Kasumi-1 (cell line): ENCODE measurements at regions not wholly inside any gene's neighbourhood (a gene's known extent, or its start where the extent isn't known, plus 50 kb on each side); places are given as distances from the start of the nearest gene placed in this dataset.
A peak's percentile ranks its signal among the peaks of the same experiment; 100 is the strongest.
"Not testable (repeated sequence)": the region's sequence is repeated elsewhere in the genome, so short reads cannot be mapped to it uniquely, and the experiment has no call there.

ENCODE experiments used
- DNase-seq, 2 experiments: peaks; one replicate each; lab custom pipeline; 2025; lab: John Stamatoyannopoulos, UW

- no peak for DNase-seq
These were observed 158.9 kb downstream of the HINT1 start for GRCh38 chr5:131005963-131006684.

- no peak for DNase-seq
These were observed 163.5 kb downstream of the HINT1 start for GRCh38 chr5:131001507-131001906.

- DNase-seq, result no peak
These were observed 164.8 kb downstream of the HINT1 start for GRCh38 chr5:131000289-131000688.

- DNase-seq, result not testable (repeated sequence)
These were observed 168.3 kb downstream of the HINT1 start for GRCh38 chr5:130996720-130997119.

- DNase-seq, result no peak
These were observed 169.2 kb downstream of the HINT1 start for GRCh38 chr5:130995851-130996250.

GRCh38 chr5:130995254-130995515 lies 169.9 kb downstream of the HINT1 start:
- no peak for DNase-seq

GRCh38 chr5:130994496-130995253 lies 170.4 kb downstream of the HINT1 start:
- DNase-seq, result no peak

- DNase-seq, result no peak
These were observed 172.4 kb downstream of the HINT1 start for GRCh38 chr5:130992621-130993020.

GRCh38 chr5:130992095-130992494 lies 173.0 kb downstream of the HINT1 start:
- DNase-seq, result no peak

GRCh38 chr5:130985776-130986175 lies 179.3 kb downstream of the HINT1 start:
- DNase-seq, result no peak

GRCh38 chr5:130981663-130982062 lies 183.4 kb downstream of the HINT1 start:
- DNase-seq, result no peak

GRCh38 chr5:130978475-130978874 lies 186.6 kb downstream of the HINT1 start:
- no peak for DNase-seq

GRCh38 chr5:130976493-130976892 lies 188.6 kb downstream of the HINT1 start:
- DNase-seq, result no peak

GRCh38 chr5:130975847-130976246 lies 189.2 kb downstream of the HINT1 start:
- no peak for DNase-seq

- no peak for DNase-seq
These were observed 189.8 kb downstream of the HINT1 start for GRCh38 chr5:130975299-130975698.

- no peak for DNase-seq
These were observed 190.9 kb downstream of the HINT1 start for GRCh38 chr5:130974021-130974683.

- peak; percentile 42 to 45 for DNase-seq
These were observed 198.0 kb downstream of the HINT1 start for GRCh38 chr5:130966990-130967525.

- DNase-seq, result no peak
These were observed 199.1 kb downstream of the HINT1 start for GRCh38 chr5:130965920-130966319.

GRCh38 chr5:130965360-130965759 lies 199.7 kb downstream of the HINT1 start:
- no peak for DNase-seq

- DNase-seq, result no peak
These were observed 200.5 kb downstream of the HINT1 start for GRCh38 chr5:130964231-130965202.

GRCh38 chr5:130963798-130964197 lies 201.3 kb downstream of the HINT1 start:
- DNase-seq, result no peak

- DNase-seq, result no peak
These were observed 207.9 kb downstream of the HINT1 start for GRCh38 chr5:130957151-130957550.
